GM19239 (cell line): ENCODE measurements at regions not wholly inside any gene's neighbourhood (a gene's known extent, or its start where the extent isn't known, plus 50 kb on each side); places are given as distances from the start of the nearest gene placed in this dataset.
"Not testable (repeated sequence)": the region's sequence is repeated elsewhere in the genome, so short reads cannot be mapped to it uniquely, and the experiment has no call there.

Experiments used
- DNase-seq: peaks from one replicate; pipeline ENCODE4 v3.0.0; 2011; ENCODE audit warnings: low spot score; ENCODE audit not compliant: insufficient read length
- FAIRE-seq: peaks from 2 replicates; lab custom pipeline; 2011; peaks lifted over from hg19 to GRCh38; lab: Jason Lieb, UNC

DNA sequence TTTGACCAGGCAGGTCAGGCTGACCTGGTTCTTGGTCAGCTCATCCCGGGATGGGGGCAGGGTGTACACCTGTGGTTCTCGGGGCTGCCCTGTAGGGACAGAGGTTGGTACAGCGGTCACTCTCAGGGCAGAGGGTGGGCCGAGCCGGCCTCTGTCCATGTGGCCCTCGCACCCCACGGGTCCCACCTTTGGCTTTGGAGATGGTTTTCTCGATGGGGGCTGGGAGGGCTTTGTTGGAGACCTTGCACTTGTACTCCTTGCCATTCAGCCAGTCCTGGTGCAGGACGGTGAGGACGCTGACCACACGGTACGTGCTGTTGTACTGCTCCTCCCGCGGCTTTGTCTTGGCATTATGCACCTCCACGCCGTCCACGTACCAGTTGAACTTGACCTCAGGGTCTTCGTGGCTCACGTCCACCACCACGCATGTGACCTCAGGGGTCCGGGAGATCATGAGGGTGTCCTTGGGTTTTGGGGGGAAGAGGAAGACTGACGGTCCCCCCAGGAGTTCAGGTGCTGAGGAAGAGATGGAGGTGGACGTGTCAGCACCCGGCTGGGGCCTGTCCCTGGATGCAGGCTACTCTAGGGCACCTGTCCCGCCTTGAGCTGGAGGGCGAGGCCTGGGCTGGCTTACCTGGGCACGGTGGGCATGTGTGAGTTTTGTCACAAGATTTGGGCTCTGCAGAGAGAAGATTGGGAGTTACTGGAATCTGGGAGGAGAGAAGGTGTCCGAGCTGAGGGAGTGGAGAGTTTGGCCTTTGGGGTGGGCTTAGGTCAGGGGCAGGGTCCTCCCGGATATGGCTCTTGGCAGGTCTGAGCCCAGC is 215.5 kb downstream of the TMEM121 start:
- FAIRE-seq, DNase-seq: not testable (repeated sequence)

DNA sequence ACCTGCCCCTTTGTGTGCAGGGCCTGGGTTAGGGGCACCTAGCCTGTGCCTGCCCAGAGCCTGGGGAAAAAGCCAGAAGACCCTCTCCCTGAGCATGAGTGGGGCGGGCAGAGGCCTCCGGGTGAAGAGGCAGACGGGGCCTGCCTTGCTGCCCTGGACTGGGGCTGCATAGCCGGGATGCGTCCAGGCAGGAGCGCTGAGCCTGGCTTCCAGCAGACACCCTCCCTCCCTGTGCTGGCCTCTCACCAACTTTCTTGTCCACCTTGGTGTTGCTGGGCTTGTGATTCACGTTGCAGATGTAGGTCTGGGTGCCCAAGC is 216.1 kb downstream of the TMEM121 start:
- FAIRE-seq (no peak), DNase-seq (no peak)

DNA sequence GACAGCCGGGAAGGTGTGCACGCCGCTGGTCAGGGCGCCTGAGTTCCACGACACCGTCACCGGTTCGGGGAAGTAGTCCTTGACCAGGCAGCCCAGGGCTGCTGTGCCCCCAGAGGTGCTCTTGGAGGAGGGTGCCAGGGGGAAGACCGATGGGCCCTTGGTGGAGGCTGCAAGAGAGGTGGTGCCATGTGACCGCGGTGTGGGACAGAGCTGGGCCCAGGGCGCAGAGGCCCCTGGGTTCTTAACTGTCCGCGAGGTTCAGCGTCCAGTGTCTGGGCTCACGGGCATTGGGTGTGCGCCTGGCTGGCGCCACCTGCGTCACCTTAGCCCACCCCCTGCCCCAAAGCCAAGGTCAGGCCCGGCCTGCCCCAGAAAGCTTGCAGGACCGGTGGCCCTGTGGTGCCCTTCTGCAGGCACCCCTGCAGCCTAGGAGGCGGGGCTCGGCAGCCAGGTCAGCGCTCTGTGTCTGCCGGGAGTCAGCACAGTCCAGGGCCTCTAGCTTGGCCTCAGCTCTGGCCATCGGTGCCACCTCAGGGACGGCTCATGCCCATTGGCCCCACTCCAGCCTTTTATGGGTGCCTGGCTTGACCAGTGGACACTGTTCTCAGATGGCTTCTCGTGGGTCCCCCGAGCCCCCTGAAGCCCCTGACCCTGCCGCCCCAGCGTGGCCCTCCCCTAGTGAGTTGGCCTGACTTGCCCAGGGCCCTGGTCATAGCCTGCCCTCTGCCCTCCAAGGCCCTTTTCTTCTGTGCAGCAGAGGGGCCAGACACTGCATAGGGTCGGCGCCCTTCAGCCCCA is 216.7 kb downstream of the TMEM121 start:
- FAIRE-seq, DNase-seq: not testable (repeated sequence)

DNA sequence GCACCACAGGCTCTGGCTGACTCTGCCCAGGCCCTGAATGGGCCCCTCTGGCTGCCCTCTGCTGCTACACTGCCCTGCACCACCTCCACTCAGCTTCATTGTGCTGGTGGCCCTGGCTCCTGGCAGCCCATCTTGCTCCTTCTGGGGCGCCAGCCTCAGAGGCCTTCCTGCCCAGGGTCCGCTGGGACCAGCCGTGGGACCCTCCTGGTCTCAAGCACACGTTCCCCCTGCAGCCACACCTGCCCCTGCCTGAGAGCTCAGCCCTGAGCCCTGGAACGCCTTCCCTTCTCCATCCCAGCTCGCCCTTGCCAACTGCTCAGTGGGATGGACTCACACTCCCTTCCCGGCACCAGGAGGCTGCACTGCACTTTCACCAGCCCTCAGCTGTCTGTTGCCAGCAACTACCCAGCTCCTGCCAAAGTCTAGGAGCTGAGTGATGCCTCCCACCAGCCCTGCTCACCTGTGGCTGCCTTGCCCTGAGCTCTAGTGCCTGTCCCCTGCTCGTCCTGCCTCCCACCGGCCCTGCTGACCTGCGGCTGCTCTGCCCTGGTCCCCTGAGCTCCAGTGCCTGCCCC is 217.9 kb downstream of the TMEM121 start:
- not testable (repeated sequence) for FAIRE-seq, DNase-seq

DNA sequence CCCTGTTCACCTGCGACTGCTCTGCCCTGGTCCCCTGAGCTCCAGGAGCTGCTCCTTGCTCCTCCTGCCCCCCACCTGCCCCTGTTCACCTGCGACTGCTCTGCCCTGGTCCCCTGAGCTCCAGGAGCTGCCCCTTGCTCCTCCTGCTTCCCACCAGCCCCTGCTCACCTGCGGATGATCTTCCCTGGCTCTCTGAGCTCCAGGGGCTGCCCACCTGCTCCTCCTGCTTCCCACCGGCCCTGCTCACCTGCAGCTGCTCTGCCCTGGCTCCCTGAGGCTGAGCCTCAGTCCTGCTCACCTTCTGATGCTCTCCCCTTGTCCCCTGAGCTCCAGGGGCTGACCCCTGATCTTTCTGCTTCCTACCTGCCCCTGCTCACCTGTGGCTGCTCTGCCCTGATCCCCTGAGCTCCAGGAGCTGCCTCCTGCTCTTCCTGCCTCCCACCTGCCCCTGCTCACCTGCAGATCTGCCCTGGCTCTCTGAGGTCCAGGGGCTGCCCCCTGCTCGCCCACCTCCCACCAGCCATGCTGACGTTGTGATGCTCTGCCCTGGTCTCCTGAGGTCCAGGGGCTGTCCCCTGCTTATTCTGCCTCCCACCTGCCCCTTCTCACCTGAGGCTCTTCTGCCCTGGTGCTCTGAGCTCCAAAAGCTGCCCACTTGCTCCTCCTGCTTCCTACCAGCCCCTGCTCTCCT is 219.2 kb downstream of the TMEM121 start:
- DNase-seq (no peak), FAIRE-seq (no peak)

DNA sequence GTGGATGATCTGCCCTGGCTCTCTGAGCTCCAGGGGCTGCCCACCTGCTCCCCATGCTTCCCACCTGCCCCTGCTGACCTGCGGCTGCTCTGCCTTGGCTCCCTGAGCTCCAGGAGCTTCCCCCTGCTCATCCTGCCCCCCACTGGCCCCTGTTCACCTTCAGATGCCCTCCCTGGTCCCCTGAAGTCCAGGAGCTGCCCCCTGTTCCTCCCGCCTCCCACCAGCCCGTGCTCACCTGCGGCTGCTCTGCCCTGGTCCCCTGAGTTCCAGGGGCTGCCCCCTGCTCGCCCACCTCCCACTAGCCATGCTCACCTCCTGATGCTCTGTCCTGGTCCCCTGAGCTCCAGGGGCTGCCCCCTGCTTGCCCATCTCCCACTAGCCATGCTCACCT is 219.7 kb downstream of the TMEM121 start:
- no peak for FAIRE-seq
- DNase-seq = no peak

DNA sequence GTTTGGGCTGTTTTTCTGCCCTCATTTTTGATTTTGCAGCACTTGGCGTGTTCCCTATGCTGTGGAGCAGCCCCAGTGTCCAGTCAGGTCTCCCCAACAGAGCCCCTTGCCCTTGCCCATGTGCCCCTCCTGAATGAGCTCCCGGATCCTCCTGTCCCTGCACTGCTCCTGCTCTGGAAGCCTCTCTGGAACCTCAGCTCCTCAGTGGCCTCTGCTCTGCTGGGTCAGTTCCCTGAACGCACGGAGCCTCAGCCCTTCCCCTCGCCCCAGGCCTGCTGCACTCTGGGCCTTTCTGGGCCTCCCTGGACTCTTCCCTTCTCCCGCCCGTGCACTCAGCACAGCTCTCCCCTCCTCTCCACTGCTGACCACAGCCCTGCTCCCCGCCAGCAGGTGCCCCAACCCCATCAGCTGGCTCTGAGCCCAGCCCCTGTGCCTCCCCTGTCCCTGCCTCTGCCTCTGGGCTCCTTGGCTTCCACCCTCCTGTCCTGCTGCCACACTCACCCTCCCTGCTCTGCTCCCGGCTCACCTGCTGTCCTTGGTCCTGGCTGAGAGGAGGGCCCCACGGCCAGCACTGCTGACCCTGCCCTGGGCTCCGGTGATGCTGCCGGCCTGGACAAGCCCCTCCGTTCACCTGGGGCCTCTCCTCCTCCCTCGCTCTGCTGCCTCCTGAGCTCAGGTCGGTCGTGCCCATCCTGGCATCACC is 220.6 kb downstream of the TMEM121 start:
- DNase-seq, FAIRE-seq: not testable (repeated sequence)

DNA sequence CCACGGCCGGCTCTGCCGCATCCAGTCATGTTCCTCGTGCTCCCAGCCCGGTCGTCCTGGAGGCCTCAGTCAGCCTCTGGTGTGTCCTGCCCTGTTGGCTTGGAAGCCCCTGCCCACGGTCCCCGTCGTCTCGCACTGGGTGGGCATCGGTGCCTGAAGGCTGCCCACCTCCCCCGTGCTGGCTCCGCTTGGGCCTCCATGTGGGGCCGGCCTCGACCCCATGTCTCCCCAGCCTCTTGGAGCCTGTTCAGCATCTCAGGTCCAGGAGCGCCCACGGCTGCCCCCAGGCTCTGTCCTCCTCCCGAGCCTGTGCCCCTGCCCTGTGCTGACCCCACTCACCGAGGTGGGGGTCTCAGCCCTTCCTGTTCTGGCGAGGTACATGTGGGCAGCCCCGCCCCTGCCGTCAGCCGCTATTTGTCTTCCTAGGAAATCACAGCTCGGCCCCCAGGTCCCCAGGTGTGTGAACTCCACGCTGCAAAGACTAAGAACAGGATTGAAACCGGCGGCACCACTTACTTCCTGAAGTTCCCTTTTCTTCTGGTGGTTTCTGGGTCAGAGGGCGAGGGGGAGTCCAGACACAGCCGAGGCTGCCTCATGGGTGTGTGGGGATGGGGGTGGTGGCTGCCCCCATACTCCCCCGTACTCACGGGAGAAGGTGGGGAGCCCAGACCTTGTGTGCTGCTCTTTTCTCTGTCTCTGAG is 221.3 kb downstream of the TMEM121 start:
- FAIRE-seq = peak; percentile 80

DNA sequence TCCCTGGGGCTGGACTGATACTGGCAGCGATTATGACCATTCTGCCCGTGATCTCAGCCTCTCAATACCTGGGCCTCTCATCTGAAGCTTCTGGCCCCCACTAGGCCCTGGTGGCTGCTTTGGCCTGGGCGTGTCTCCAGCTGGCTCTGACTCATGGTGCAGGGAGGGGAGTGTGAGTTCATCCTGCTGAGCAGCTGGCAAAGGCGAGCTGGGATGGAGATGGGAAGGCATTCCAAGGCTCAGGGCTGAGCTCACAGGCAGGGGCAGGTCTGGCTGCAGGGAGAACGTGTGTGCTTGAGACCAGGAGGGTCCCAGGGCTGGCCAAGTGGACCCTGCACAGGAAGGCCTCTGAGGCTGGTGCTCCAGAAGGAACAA is 221.8 kb downstream of the TMEM121 start:
- no peak for DNase-seq
- FAIRE-seq = no peak

More for the DNA sequence above, 221.3 kb downstream of the TMEM121 start:
- DNase-seq = not testable (repeated sequence)

DNA sequence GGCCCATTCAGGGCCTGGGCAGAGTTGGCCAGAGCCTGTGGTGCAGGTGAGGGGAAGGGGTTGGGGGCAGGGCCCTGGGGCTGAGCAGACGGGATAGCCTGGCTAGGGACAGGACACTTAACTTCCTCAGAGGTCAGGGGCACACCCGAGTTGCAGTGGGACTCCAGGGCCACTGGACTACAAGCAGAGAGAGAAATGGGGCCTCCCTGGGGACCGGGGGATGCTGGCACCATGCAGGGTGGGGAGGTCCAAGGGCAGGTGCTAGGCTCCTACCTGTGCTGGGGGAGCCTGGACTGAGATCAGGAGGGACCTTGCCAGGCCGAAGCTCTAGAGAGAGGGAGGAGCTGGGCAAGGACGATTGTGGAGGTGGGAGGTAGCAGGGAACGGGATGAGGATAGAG is 222.3 kb downstream of the TMEM121 start:
- not testable (repeated sequence) for DNase-seq, FAIRE-seq

DNA sequence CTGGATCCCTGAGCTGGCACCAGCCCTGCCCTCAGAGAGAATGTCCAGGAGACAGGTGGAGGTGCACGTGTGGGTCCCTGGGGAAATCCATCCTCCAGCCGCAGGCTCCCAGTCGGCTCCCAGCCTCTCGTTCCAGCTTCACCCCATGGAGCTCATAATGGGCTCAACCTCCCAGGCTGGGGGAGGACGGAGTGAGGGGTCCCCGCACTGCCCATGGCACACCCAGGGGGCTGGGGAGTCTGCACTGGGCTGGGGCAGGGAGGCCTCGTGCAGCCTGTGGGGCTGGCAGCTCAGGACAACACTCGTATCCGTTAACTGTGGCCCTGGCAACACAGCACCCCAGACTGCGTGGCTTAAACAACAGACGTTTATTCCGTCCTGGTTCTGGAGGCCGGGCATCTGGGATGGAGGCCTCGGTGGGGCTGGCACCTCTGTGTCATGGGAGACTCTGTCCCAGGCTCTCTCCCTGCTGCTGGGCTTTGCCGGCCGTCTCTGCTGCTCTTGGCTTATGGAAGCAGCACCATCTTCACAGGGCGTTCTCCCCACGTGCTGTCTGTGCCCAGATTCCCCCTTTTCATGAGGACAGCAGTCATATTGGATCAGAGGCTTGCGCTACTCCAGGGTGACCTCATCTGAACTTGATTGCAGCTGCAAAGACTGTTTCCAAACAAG is 223.6 kb downstream of the TMEM121 start:
- FAIRE-seq, DNase-seq: not testable (repeated sequence)

DNA sequence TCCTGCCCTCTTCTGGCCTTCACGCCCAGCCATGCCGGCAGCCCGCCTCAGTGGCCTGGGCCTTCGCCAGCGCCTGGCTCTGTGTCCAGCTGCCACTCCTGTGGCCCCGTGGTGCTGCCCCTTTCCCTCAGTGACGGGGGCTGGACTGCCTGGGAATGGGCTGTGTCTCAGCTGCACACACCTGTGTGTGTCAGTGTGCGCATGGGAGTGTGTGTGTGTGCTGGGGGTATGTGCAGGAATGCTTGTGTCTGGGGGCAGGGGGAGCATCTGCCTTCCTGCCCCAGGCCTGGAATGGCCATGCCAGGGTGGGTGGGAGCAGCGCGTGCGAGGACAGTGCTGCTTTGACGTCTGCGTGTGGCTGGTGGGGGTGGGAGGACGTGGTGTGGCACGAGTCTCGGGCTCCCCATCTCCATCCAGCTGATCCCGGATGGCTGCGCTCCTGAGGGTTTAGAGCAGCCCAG is 224.9 kb downstream of the TMEM121 start:
- not testable (repeated sequence) for DNase-seq, FAIRE-seq

DNA sequence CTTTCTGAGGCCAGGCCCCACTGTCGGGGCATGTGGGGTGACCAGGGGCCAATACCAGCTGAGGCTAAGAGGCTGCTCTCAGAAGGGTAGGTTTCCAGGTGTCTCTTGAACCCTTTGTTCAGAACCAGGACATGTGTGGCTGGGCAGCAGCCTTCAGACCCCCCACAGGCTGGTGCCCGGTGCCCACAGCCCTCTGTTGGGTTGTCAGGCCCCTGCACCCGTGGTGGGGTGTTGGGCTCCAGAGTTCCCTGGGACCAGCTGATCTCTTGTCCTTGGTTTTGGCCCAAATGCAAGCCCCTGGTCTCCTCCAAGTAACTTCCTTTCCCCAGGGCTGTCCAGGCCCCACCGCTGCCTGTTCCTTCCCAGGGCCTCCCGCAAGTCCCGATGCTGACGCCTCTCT is 226.0 kb downstream of the TMEM121 start:
- not testable (repeated sequence) for DNase-seq, FAIRE-seq

DNA sequence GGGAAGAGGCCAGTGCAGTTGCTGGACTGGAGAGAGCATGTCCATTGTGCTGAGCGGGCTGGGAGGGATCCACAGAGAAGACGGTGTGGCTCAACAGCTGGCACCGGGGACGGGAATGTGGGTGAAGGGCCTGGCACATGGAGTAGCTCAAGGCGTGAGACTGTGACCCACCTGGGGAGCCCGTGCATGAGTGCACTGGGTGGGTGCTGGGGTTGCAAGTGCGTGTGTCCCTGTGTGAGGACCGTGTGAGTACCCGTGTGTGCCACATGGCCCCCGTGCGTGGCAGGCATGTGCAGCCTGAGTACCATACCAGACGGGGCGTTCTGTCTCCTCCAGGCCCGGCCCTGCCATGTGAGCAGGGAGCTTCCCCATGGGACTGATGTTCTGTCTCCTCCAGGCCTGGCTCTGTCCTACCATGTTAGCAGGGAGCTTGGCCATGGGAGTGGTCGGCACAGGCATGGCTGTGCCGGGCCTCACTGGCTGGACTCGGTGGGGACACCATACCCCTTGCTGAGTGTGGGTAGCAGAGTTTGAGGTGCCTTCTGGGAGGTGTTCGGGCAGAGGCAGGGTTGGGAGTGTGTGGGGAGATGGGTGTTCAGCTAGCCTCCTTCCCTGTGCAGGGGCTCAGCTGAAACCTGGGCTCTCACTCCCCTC is 234.4 kb downstream of the TMEM121 start:
- no peak for DNase-seq
- no peak for FAIRE-seq

DNA sequence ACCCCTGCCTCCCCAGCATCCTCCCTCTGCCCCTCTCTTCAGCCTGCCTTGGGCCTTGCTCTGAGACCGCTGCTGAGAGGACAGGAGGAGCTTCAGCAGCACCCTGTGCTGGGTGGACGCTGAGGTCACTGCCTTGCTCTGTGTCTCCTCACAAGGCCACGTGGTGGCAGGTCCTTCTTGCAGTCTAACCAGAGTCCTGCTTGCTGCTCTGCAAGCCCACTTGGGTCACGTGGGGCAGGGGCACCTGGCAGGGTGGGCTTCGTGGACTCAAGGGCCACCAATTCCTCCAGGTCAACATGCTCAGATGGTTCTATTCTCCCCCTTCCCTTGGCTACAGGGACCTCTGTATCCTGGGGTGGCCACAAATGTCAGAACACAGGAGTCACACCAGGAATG is 235.0 kb downstream of the TMEM121 start:
- DNase-seq, FAIRE-seq: not testable (repeated sequence)

DNA sequence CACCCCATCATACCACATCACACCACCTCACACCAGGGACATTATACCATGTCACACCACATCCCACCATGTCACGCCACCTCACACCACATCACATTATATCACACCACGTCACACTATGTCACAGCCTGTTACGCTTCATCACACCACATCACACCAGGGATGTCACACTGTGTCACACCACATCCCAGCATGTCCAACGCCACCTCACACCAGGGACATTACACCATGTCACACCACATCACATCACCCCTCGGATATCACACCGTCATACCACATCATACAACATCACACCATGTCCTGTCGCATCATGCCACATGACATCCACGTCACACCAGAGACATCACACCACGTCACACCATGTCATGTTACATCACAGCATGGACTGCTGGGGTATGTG is 235.5 kb downstream of the TMEM121 start:
- DNase-seq = no peak
- FAIRE-seq = no peak

DNA sequence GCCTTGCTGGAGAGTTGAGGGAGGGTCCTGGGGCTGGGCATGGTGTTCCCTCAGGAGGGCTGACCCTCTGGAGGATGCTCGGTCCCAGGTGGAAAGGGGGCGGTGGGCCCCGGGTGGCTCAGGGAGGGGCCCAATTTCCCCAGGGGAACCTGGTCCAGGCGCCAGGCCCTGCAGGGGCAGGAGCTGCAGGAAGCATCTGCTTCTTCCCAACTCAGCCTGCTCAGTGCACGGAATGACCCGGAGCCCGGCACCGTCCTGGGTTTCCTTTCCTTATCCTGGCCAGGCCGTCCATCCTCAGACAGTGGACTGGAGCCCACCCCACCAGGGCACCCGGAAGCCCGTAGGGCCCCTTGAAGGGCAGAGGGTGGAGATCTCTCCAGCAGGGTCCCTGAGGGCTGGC is 235.9 kb downstream of the TMEM121 start:
- not testable (repeated sequence) for FAIRE-seq, DNase-seq
